GM23338 (cell line): ENCODE measurements at regions not wholly inside any gene's neighbourhood (a gene's known extent, or its start where the extent isn't known, plus 50 kb on each side); places are given as distances from the start of the nearest gene placed in this dataset.

Experiments used
- ATAC-seq: fragments of 200-7000 bp; cut with Tn5 transposase; 3 replicates; pipeline ENCODE4 v1.9.1; 2020
- DNase-seq: peaks from one replicate; pipeline ENCODE4 v3.0.0-alpha.2; 2015; ENCODE audit warnings: low spot score
- H2AFZ ChIP-seq: fragments of 200-600 bp; sonication (generic); 2 replicates; pipeline ENCODE4 v1.8.0; 2016; ENCODE audit warnings: antibody characterized with exemption, mild to moderate bottlenecking, moderate library complexity
- H3F3A ChIP-seq: fragments of 200-600 bp; sonication (generic); replicated peaks from 2 replicates; pipeline ENCODE4 v1.8.0; 2017; ENCODE audit warnings: antibody characterized with exemption, mixed run types, low read depth
- H3K27ac ChIP-seq: fragments of 200-600 bp; sonication (generic); 2 replicates; pipeline ENCODE4 v1.6.1; 2016; ENCODE audit warnings: low read depth
- H3K27me3 ChIP-seq: fragments of 200-600 bp; sonication (generic); 2 replicates; pipeline ENCODE4 v1.8.0; 2016; ENCODE audit warnings: mild to moderate bottlenecking, mixed run types, moderate library complexity; ENCODE audit not compliant: insufficient read depth
- H3K36me3 ChIP-seq: fragments of 200-600 bp; sonication (generic); 2 replicates; pipeline ENCODE4 v1.8.0; 2016; ENCODE audit warnings: mild to moderate bottlenecking; ENCODE audit not compliant: insufficient read depth
- H3K4me1 ChIP-seq: fragments of 200-600 bp; sonication (generic); 2 replicates; pipeline ENCODE4 v1.8.0; 2016; ENCODE audit warnings: mild to moderate bottlenecking, moderate library complexity; ENCODE audit not compliant: insufficient read depth
- H3K4me2 ChIP-seq: fragments of 200-600 bp; sonication (generic); 2 replicates; pipeline ENCODE4 v1.7.1; 2017; ENCODE audit warnings: mixed run types
- H3K4me3 ChIP-seq: fragments of 200-600 bp; sonication (generic); 2 replicates; pipeline ENCODE4 v1.6.1; 2016; ENCODE audit warnings: mixed run types
- H3K79me2 ChIP-seq: fragments of 200-600 bp; sonication (generic); replicated peaks from 2 replicates; pipeline ENCODE4 v1.8.0; 2017; ENCODE audit warnings: mild to moderate bottlenecking; ENCODE audit not compliant: insufficient read depth
- H3K9me2 ChIP-seq: fragments of 200-600 bp; sonication (generic); 2 replicates; pipeline ENCODE4 v1.8.0; 2017; ENCODE audit not compliant: insufficient read depth
- H4K20me1 ChIP-seq: fragments of 200-600 bp; sonication (generic); replicated peaks from 2 replicates; pipeline ENCODE4 v1.8.0; 2017; ENCODE audit warnings: mild to moderate bottlenecking; ENCODE audit not compliant: insufficient read depth
- H3K27ac Mint-ChIP-seq: 2 replicates; pipeline ENCODE4 v1.8.0; 2020; ENCODE audit warnings: inconsistent platforms, mild to moderate bottlenecking, moderate library complexity, mixed read lengths
- H3K27me3 Mint-ChIP-seq: 3 replicates; pipeline ENCODE4 v1.8.0; 2022; ENCODE audit warnings: low read depth, mild to moderate bottlenecking, moderate library complexity, mixed read lengths, inconsistent platforms; ENCODE audit not compliant: insufficient read depth, poor library complexity
- H3K36me3 Mint-ChIP-seq: 3 replicates; pipeline ENCODE4 v1.8.0; 2021; ENCODE audit warnings: low read depth, mild to moderate bottlenecking, inconsistent platforms, moderate library complexity, mixed read lengths
- H3K4me1 Mint-ChIP-seq: 3 replicates; pipeline ENCODE4 v1.8.0; 2020; ENCODE audit warnings: mild to moderate bottlenecking, inconsistent platforms, mixed read lengths
- H3K4me3 Mint-ChIP-seq: 3 replicates; pipeline ENCODE4 v1.8.0; 2021; ENCODE audit warnings: moderate library complexity, mild to moderate bottlenecking, inconsistent platforms, mixed read lengths
- H3K9me3 Mint-ChIP-seq: 3 replicates; pipeline ENCODE4 v1.8.0; 2020; ENCODE audit warnings: moderate library complexity, mild to moderate bottlenecking, inconsistent platforms, mixed read lengths
- CREB1 ChIP-seq: fragments of 250-450 bp; sonication (Bioruptor Pico); IDR thresholded peaks from 2 replicates; pipeline ENCODE4 v1.5.0; 2020; ENCODE audit warnings: low read depth, mild to moderate bottlenecking, moderate library complexity
- CTCF ChIP-seq, 2 experiments: fragments of 200-600 bp in 1 of 2; sonication (generic) in 1 of 2; conservative IDR thresholded peaks; 2 replicates each; pipeline versions ENCODE4 v1.5.1 to v1.6.1; 2016 to 2017; ENCODE audit warnings: antibody characterized with exemption in 2 of 2, low read depth in 2 of 2, mild to moderate bottlenecking in 2 of 2, moderate library complexity in 1 of 2
- ETS1 ChIP-seq: IDR thresholded peaks from 2 replicates; pipeline ENCODE4 v1.6.1; 2016; ENCODE audit warnings: antibody characterized with exemption
- EZH2 ChIP-seq: fragments of 200-600 bp; sonication (generic); IDR thresholded peaks from one replicate; pipeline ENCODE4 v1.8.0; 2017; ENCODE audit warnings: antibody characterized with exemption, mild to moderate bottlenecking, low read depth; ENCODE audit not compliant: unreplicated experiment
- NANOG ChIP-seq: IDR thresholded peaks from 2 replicates; pipeline ENCODE4 v1.6.1; 2016; ENCODE audit warnings: antibody characterized with exemption, borderline replicate concordance
- ZNF114 ChIP-seq: fragments of 250-450 bp; sonication (Bioruptor Pico); IDR thresholded peaks from 2 replicates; pipeline ENCODE4 v1.5.0; 2020; ENCODE audit warnings: mild to moderate bottlenecking, moderate library complexity
- ZNF331 ChIP-seq: fragments of 250-450 bp; sonication (Bioruptor Pico); IDR thresholded peaks from 2 replicates; pipeline ENCODE4 v1.5.0; 2020; ENCODE audit warnings: low read depth, mild to moderate bottlenecking, moderate library complexity
- ZNF462 ChIP-seq: fragments of 250-450 bp; sonication (Bioruptor Pico); IDR thresholded peaks from 2 replicates; pipeline ENCODE4 v1.5.0; 2020; ENCODE audit warnings: mild to moderate bottlenecking, moderate library complexity

GRCh38 chrX:40149286-40150175 is 51.8 kb upstream of the BCOR start (continued):
- TF ChIP-seq CTCF (conservative IDR thresholded peaks at IDR 0.05; ENCODE audit: low read depth in 2 of 2) (no peak), ZNF331 (CRISPR knock-in tag) (no peak)

- TF ChIP-seq EZH2 (peak; percentile 18), ZNF114 (no peak), NANOG (no peak), CREB1 (CRISPR knock-in tag) (no peak), ETS1 (no peak), ZNF462 (no peak)
- H3F3A ChIP-seq: no peaks in the 10 kb centered on the region
- H3K79me2 ChIP-seq: peaks cover 5% of the 10 kb centered on the region; the same call in 1 of the 2 replicates
- Mint-ChIP-seq H3K36me3 (peaks cover 3% of the 10 kb centered on the region; the same call in 1 of the 3 replicates), H3K4me3 (peak overlapping the region; percentile 62), H3K27ac (no peak overlapping the region), H3K27me3 (peaks cover 61% of the 10 kb centered on the region), H3K4me1 (peaks cover 41% of the 10 kb centered on the region), H3K9me3 (no peaks in the 10 kb centered on the region)
- peak overlapping the region; percentile 82 for H3K4me2 ChIP-seq
- H3K4me3 ChIP-seq: peak overlapping the region; percentile 58
- DNase-seq: peak; percentile 45
- no peaks in the 10 kb centered on the region for H3K9me2 ChIP-seq
- H3K27me3 ChIP-seq: peaks cover 84% of the 10 kb centered on the region
- no peaks in the 10 kb centered on the region for H4K20me1 ChIP-seq
- peaks cover 30% of the 10 kb centered on the region for H3K4me1 ChIP-seq
- H3K27ac ChIP-seq: no peak overlapping the region
- no peaks in the 10 kb centered on the region for H3K36me3 ChIP-seq
- no peak overlapping the region for H2AFZ ChIP-seq
- peak; percentile 5 for ATAC-seq
Observed at GRCh38 chrX:40148385-40149285, 50.9 kb upstream of the BCOR start.
